ENCODE measurements at regions not wholly inside any gene's neighbourhood (a gene's known extent, or its start where the extent isn't known, plus 50 kb on each side); places are given as distances from the start of the nearest gene placed in this dataset.

DNA sequence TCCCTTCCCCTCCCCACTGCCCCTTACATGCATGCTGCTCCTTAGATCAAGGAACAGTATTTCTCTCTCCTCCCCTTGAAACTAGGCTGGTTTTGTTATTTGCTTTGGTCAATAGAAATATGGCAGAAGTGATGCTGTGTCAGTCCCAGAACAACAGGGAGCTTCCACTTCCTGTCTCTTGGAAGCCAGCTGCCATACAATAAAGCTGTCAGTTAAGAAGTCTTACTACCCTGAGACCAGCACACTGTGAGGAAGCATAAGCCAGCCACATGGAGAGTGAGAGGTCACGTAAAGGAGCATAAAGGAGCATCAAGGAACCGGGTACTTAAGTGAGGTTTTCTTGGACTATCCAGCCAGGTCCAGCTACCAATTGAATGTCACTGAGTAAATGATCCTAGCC is 126.6 kb downstream of the NOL4 start:
- Histone ChIP-seq H2AFZ (ENCODE audit: low read depth, low read length) (peak overlapping the region; percentile 15), H3K4me1 (ENCODE audit: insufficient read depth, low read length) (no peaks in the 10 kb centered on the region), H3K9me3 (ENCODE audit: low read length) (no peaks in the 10 kb centered on the region), H3K27me3 (ENCODE audit: insufficient read depth, low read length) (no peaks in the 10 kb centered on the region), H3K36me3 (ENCODE audit: insufficient read depth, low read length) (no peaks in the 10 kb centered on the region), H3K4me3 (ENCODE audit: low read length) (no peak overlapping the region)

DNA sequence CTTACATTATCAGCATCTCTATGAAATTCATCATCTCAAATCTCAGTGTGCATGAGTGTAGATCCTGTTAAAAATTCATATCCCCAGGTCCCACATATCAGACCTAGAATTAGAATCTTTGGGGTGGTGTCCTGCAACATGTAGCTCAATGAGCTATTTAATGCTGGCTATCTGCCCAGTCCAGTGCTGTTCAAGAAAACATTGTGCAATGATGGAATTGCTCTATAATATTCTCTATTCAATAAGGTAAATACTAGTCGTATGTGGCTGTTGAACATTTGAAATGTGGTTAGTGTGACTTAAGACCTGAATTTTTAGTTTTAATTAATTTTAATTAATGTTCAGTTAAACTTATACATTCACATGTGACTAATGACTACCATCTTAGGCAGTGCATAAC is 127.4 kb downstream of the NOL4 start:
- Histone ChIP-seq H3K4me1 (ENCODE audit: insufficient read depth, low read length) (no peaks in the 10 kb centered on the region), H3K36me3 (ENCODE audit: insufficient read depth, low read length) (no peaks in the 10 kb centered on the region), H3K9me3 (ENCODE audit: low read length) (no peaks in the 10 kb centered on the region), H3K27me3 (ENCODE audit: insufficient read depth, low read length) (no peaks in the 10 kb centered on the region), H3K4me3 (ENCODE audit: low read length) (no peak overlapping the region), H2AFZ (ENCODE audit: low read depth, low read length) (no peak overlapping the region)

DNA sequence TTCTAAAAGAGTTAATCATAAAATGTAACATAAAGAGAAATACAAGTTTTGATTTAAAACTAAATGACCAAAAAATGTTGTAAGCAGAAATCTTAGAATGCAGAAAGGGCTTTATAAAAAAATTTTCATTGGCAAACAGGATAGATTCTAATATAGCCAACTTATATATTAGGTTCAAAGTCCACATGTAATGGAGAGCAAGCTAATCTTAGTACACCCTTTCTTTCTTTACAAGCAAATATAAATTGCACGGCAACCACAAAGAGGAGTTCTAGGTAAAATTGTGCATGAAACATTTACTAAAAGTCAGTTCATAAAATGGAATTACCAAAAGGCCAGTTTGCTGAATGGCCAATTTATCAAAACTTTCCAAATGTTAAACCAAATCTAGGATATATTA is 130.6 kb downstream of the NOL4 start:
- Histone ChIP-seq H2AFZ (ENCODE audit: low read depth, low read length) (no peak overlapping the region), H3K36me3 (ENCODE audit: insufficient read depth, low read length) (no peaks in the 10 kb centered on the region), H3K9me3 (ENCODE audit: low read length) (no peaks in the 10 kb centered on the region), H3K4me1 (ENCODE audit: insufficient read depth, low read length) (no peaks in the 10 kb centered on the region), H3K4me3 (ENCODE audit: low read length) (no peak overlapping the region), H3K27me3 (ENCODE audit: insufficient read depth, low read length) (no peaks in the 10 kb centered on the region)

DNA sequence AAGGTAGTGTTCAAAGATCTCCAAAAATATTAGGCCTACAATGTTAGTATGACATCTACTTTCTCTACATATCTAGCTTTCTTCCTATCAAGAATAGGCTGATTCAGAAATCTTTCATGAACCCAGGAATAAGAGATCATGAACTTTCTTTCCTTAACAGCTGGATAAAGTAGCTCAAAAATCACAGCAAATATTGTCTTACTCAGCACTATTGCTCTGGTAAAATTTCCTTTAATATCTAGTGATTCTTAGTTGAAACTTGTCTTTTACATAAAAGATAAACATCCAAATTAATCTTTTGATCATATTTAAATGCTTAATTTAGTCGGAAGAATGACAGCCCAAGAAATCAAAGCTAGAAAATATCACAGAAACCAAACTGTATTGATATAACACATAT is 131.9 kb downstream of the NOL4 start:
- H3K36me3 ChIP-seq (ENCODE audit: insufficient read depth, low read length), result no peaks in the 10 kb centered on the region
- H3K4me1 ChIP-seq (ENCODE audit: insufficient read depth, low read length), result no peaks in the 10 kb centered on the region
- H3K27me3 ChIP-seq (ENCODE audit: insufficient read depth, low read length), result no peaks in the 10 kb centered on the region
- no peaks in the 10 kb centered on the region for H3K9me3 ChIP-seq (ENCODE audit: low read length)
- H3K4me3 ChIP-seq (ENCODE audit: low read length), result no peak overlapping the region
- H2AFZ ChIP-seq (ENCODE audit: low read depth, low read length), result no peak overlapping the region

DNA sequence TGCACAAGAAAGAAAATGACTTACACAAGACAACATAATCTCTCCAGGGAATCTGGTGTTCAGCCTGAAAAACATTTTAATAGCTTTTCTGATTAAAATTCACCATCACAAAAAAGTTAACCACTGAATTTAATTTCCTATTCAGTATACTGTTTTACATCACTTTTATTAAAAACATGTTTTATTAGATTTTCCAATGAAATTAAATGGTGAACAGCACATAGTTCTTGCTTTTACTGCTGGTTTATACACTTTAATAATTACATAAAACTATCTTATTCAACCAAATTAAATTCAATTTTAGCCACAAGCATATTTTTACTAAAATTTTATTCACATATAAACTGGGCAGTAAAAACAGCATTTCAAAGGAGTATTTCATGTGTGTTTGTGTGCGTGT is 138.3 kb downstream of the NOL4 start:
- H3K9me3 ChIP-seq (ENCODE audit: low read length), result no peaks in the 10 kb centered on the region
- no peaks in the 10 kb centered on the region for H3K36me3 ChIP-seq (ENCODE audit: insufficient read depth, low read length)
- no peaks in the 10 kb centered on the region for H3K27me3 ChIP-seq (ENCODE audit: insufficient read depth, low read length)
- no peak overlapping the region for H2AFZ ChIP-seq (ENCODE audit: low read depth, low read length)
- no peak overlapping the region for H3K4me3 ChIP-seq (ENCODE audit: low read length)
- H3K4me1 ChIP-seq (ENCODE audit: insufficient read depth, low read length), result no peaks in the 10 kb centered on the region

DNA sequence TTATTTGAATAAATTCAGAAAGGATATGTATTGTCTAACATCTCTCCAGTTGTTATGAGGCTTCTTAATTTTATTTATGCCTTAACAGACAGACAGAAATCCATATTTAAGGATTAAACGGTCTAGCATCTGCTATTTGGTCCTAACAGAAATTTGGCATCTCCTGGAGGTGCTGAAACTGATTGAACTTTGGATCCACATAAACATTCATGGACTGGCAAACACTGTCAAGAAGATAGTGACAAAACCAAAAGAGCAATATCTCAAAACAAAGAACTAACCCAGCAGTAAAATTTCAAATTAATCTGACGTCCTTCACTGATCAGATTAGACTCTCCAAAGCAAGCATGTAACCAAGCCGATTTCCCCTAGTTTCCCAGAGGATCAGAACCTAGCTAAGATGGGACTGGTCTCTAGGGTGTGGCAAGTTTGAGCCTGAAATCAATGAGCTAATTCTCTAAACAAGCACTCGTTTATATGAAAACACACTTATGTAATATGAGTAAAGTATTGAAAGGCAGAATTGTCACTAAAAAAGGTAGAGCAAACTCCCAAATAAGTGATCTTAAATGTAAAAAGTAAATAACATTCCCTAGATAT is 139.5 kb downstream of the NOL4 start:
- H3K4me3 ChIP-seq (ENCODE audit: low read length), result no peak overlapping the region
- H2AFZ ChIP-seq (ENCODE audit: low read depth, low read length), result no peak overlapping the region
- H3K9me3 ChIP-seq (ENCODE audit: low read length), result no peaks in the 10 kb centered on the region
- H3K27me3 ChIP-seq (ENCODE audit: insufficient read depth, low read length), result no peaks in the 10 kb centered on the region
- H3K36me3 ChIP-seq (ENCODE audit: insufficient read depth, low read length), result no peaks in the 10 kb centered on the region
- H3K4me1 ChIP-seq (ENCODE audit: insufficient read depth, low read length), result no peaks in the 10 kb centered on the region

DNA sequence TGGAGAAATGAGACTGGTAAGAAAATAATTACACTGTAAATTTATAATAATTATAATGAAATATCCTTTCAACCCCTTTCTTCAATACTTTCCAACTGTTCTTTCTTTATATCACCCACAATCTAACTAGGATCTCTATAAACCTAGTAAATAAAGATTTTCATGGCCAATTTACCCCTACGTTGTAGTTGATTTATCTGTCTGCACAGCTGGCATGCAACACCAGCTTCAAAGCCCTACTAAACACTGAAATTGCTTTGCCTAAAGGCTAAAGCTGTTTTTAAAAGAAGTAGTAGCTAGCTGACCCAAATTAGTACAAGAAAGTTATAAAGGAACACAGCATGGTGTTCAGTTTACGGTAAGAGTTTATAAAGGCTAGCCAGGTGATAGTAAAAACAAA is 140.1 kb downstream of the NOL4 start:
- Histone ChIP-seq H3K4me3 (ENCODE audit: low read length) (no peak overlapping the region), H3K36me3 (ENCODE audit: insufficient read depth, low read length) (no peaks in the 10 kb centered on the region), H2AFZ (ENCODE audit: low read depth, low read length) (no peak overlapping the region), H3K27me3 (ENCODE audit: insufficient read depth, low read length) (no peaks in the 10 kb centered on the region), H3K9me3 (ENCODE audit: low read length) (no peaks in the 10 kb centered on the region), H3K4me1 (ENCODE audit: insufficient read depth, low read length) (no peaks in the 10 kb centered on the region)

DNA sequence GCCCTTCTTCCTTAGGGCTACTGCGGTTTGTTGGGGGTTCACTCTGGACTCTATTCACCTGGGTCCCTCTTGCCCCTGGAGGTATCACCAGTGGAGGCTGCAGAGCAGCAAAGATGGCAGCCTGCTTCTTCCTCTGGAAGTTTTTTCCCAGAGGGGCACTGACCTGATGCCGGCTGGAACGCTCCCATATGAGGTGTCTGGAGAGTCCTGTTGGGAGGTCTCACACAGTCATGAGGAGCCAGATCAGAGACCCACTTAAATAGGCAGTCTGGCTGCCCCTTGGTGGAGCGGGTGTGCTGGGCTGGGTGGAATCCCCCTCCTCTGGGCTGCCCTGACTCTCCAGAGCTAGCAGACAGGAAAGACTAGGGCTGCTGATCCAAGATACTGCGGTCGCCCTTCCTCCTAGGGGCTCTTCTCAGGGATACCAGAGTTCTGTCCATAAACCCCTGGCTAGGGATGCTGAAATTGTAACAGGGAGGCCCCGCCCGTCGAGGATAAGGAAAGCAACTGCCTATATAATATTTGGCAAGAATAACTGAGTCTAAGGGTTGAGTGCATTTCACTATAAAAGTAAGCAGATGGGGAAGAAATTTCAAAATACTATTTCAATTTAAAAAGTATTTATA is 140.7 kb downstream of the NOL4 start:
- H3K9me3 ChIP-seq (ENCODE audit: low read length), result no peaks in the 10 kb centered on the region
- no peaks in the 10 kb centered on the region for H3K4me1 ChIP-seq (ENCODE audit: insufficient read depth, low read length)
- H3K4me3 ChIP-seq (ENCODE audit: low read length), result no peak overlapping the region
- no peaks in the 10 kb centered on the region for H3K36me3 ChIP-seq (ENCODE audit: insufficient read depth, low read length)
- H3K27me3 ChIP-seq (ENCODE audit: insufficient read depth, low read length), result no peaks in the 10 kb centered on the region
- no peak overlapping the region for H2AFZ ChIP-seq (ENCODE audit: low read depth, low read length)

DNA sequence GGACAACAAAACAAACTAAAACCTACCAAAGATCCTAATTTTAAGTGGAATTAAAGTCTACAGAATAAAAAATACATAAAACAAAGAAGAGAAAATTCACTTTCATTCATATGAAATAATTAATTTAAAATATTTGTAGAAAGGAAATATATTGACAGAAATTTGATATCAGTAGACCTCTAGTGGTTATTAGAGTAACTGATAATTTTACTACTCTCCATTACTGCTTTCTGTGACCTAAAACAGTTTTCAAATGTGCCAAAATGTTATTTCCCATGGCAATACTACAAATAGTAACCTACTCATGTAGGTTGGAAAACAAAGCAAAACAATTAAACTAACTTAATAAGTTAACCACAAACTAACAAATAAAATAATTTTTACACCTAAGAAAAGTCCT is 147.1 kb downstream of the NOL4 start:
- no peak overlapping the region for H2AFZ ChIP-seq (ENCODE audit: low read depth, low read length)
- H3K4me3 ChIP-seq (ENCODE audit: low read length), result no peak overlapping the region
- H3K4me1 ChIP-seq (ENCODE audit: insufficient read depth, low read length), result no peaks in the 10 kb centered on the region
- H3K9me3 ChIP-seq (ENCODE audit: low read length), result no peaks in the 10 kb centered on the region
- H3K27me3 ChIP-seq (ENCODE audit: insufficient read depth, low read length), result no peaks in the 10 kb centered on the region
- no peaks in the 10 kb centered on the region for H3K36me3 ChIP-seq (ENCODE audit: insufficient read depth, low read length)

DNA sequence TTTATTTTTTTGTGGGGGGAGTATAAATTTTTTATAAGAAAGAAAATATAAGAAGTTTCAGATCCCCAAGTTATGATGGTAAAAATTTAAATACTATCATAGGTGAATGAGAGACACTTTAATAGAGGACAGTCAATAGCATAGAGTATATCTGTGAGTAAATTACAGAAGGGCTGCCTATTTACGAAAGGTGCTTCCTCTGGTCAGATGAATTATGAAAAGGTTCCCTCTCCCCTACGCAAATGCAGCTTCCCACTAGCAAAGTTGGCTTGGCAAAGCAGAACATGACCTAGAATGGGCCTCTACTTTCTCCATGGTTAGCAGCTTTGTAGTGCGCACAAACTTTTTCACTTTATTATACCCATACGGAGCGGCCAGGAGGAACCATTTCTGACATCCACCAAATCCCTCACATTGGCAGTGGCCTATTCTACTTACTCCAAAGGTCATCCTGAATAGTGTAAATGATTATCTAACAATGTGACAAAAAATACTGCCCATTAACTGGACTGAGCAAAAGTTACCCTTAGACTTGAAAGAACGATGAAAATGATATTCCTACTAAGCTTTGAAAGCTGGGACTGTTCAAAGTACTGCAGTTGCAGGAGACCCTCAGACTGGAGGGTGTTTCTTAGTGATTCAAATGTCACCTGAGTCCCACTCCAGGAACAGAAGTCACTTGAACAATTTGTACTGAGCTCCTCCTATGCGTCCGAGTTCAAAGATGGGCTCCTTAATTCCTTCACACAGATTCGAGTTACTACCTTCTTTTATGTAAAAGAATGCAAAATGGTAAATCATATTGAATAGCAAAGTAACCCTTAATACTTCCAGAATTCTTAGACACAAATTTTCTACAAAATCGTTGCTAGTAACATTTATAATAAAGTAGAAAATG is 148.5 kb downstream of the NOL4 start:
- no peaks in the 10 kb centered on the region for H3K4me1 ChIP-seq (ENCODE audit: insufficient read depth, low read length)
- no peaks in the 10 kb centered on the region for H3K9me3 ChIP-seq (ENCODE audit: low read length)
- H3K36me3 ChIP-seq (ENCODE audit: insufficient read depth, low read length), result no peaks in the 10 kb centered on the region
- H3K27me3 ChIP-seq (ENCODE audit: insufficient read depth, low read length), result no peaks in the 10 kb centered on the region
- H2AFZ ChIP-seq (ENCODE audit: low read depth, low read length), result no peak overlapping the region
- H3K4me3 ChIP-seq (ENCODE audit: low read length), result no peak overlapping the region

DNA sequence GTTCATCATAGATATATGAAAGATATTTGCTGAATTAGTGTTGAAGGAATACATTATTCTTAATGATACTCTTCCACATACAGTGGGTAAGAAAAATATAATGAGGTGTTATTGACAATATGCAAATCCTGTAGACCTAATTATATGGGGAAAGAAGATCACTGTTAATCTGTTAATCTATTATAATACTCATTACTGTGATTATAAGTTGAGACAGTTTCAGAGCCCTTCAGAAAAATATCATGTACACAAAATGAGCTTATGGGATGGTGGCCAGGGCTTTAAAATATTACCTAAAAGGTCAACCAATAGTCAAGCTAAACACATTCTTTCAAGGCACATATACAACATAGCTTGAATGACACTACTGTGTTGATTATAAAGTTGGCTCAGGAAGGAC is 163.5 kb downstream of the NOL4 start:
- Histone ChIP-seq H3K4me3 (ENCODE audit: low read length) (no peak overlapping the region), H3K9me3 (ENCODE audit: low read length) (peaks cover under 1% of the 10 kb centered on the region), H3K27me3 (ENCODE audit: insufficient read depth, low read length) (no peaks in the 10 kb centered on the region), H3K36me3 (ENCODE audit: insufficient read depth, low read length) (no peaks in the 10 kb centered on the region), H3K4me1 (ENCODE audit: insufficient read depth, low read length) (peaks cover 6% of the 10 kb centered on the region), H2AFZ (ENCODE audit: low read depth, low read length) (no peak overlapping the region)

DNA sequence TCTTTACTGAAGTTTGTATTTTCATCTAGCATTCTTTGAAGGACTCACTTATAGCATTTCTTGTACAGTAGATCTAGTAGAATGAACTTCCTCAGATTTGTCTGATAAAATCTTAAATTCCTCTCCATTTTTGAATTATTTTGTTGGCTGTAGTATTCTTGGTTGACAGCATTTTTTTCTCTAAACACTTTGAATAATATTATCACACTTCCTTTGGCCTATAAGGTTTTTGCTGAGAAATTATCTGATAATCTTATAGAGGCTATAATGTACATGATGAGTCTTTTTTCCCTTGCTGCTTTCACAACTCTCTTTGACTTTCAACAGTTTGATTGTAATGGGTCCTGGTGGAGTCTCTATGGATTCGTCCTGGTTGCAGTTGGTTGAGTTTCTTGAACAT is 169.5 kb downstream of the NOL4 start:
- Histone ChIP-seq H3K36me3 (ENCODE audit: insufficient read depth, low read length) (no peaks in the 10 kb centered on the region), H3K4me1 (ENCODE audit: insufficient read depth, low read length) (no peaks in the 10 kb centered on the region), H3K4me3 (ENCODE audit: low read length) (no peak overlapping the region), H2AFZ (ENCODE audit: low read depth, low read length) (no peak overlapping the region), H3K27me3 (ENCODE audit: insufficient read depth, low read length) (no peaks in the 10 kb centered on the region), H3K9me3 (ENCODE audit: low read length) (peaks cover 3% of the 10 kb centered on the region)

DNA sequence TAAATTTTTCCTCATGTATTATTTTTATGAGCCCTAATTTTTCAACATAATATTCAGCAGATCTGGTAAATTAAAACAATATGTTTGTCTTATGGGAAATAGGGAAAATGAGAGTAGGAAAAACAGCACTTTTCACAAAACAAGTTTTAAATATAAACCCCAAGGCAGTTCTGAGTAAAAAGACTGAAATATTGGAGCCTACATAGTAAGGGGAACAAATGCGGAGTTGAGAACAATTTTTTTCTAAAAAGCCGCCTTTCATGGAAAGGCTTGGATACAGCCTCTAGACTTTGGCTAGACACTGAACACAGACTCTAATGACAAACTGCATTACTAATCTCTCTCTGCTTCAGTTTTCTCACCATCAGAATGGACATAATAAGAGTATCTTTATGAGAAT is 174.1 kb downstream of the NOL4 start:
- Histone ChIP-seq H3K36me3 (ENCODE audit: insufficient read depth, low read length) (no peaks in the 10 kb centered on the region), H3K4me3 (ENCODE audit: low read length) (no peak overlapping the region), H3K27me3 (ENCODE audit: insufficient read depth, low read length) (no peaks in the 10 kb centered on the region), H3K4me1 (ENCODE audit: insufficient read depth, low read length) (peaks cover 18% of the 10 kb centered on the region), H2AFZ (ENCODE audit: low read depth, low read length) (no peak overlapping the region), H3K9me3 (ENCODE audit: low read length) (no peaks in the 10 kb centered on the region)

All from neuron (in vitro differentiated cells).